GM10248 (cell line): ENCODE measurements at regions not wholly inside any gene's neighbourhood (a gene's known extent, or its start where the extent isn't known, plus 50 kb on each side); places are given as distances from the start of the nearest gene placed in this dataset.
"Not testable (repeated sequence)": the region's sequence is repeated elsewhere in the genome, so short reads cannot be mapped to it uniquely, and the experiment has no call there.

ENCODE experiments used
- CTCF ChIA-PET: fragments of 300-600 bp; sonication (Branson Sonifier 250); formaldehyde crosslinking; extraction: SDS; loops from one replicate; lab custom pipeline; 2021; ENCODE audit warnings: antibody characterized with exemption; lab: Yijun Ruan, JAX
- POLR2A ChIA-PET: fragments of 350-650 bp; sonication (Branson Sonifier 250); formaldehyde crosslinking; extraction: SDS; loops from one replicate; lab custom pipeline; 2020; ENCODE audit warnings: antibody characterized with exemption; lab: Yijun Ruan, JAX
- DNase-seq: peaks from one replicate; pipeline ENCODE4 v3.0.0; 2012; ENCODE audit errors: extremely low spot score
- CTCF ChIP-seq: IDR thresholded peaks from 2 replicates; pipeline ENCODE4 v1.5.1; 2012; ENCODE audit warnings: mild to moderate bottlenecking, low read depth; ENCODE audit errors: extremely low read depth, missing control alignments, control extremely low read depth

- DNase-seq = no peak
- POLR2A ChIA-PET = no interaction called here
These were observed 298.6 kb downstream of the REEP3 start for GRCh38 chr10:63819753-63820329.

GRCh38 chr10:63822496-63822895 lies 301.3 kb downstream of the REEP3 start:
- POLR2A ChIA-PET = no interaction called here
- no peak for DNase-seq
- CTCF ChIA-PET = no interaction called here
- TF ChIP-seq CTCF = no peak

More at GRCh38 chr10:63819753-63820329, 298.6 kb downstream of the REEP3 start:
- CTCF ChIA-PET = interaction anchor here (0.9 to 3.5 kb wide), 10 partner anchors 9 to 653 kb away, joined by 3 to 21 read pairs (median 5); no protein-coding TSS in a partner anchor
- peak; percentile 62 for TF ChIP-seq CTCF

GRCh38 chr10:63825111-63825510 lies 303.9 kb downstream of the REEP3 start:
- POLR2A ChIA-PET = no interaction called here
- DNase-seq = no peak
- CTCF ChIA-PET = interaction anchor here (0.9 kb wide), 1 partner anchor 21 kb away, joined by 3 read pairs; no protein-coding TSS in a partner anchor
- no peak for TF ChIP-seq CTCF

- CTCF ChIA-PET = interaction anchor here (0.9 kb wide), 1 partner anchor 20 kb away, joined by 3 read pairs; no protein-coding TSS in a partner anchor
- no peak for DNase-seq
- POLR2A ChIA-PET = no interaction called here
- no peak for TF ChIP-seq CTCF
These were observed 304.6 kb downstream of the REEP3 start for GRCh38 chr10:63825766-63826165.

GRCh38 chr10:63827018-63827417 lies 305.8 kb downstream of the REEP3 start:
- CTCF ChIA-PET = interaction anchor here (1.4 kb wide), 1 partner anchor 40 kb away, joined by 3 read pairs; no protein-coding TSS in a partner anchor
- DNase-seq, POLR2A ChIA-PET: not testable (repeated sequence)

- no peak for DNase-seq
- no peak for TF ChIP-seq CTCF
- CTCF ChIA-PET = interaction anchor here (1.7 kb wide), 1 partner anchor 9 kb away, joined by 9 read pairs; no protein-coding TSS in a partner anchor
- POLR2A ChIA-PET = no interaction called here
These were observed 307.8 kb downstream of the REEP3 start for GRCh38 chr10:63829020-63829419.

GRCh38 chr10:63829573-63830149 lies 308.5 kb downstream of the REEP3 start:
- no peak for DNase-seq
- no peak for TF ChIP-seq CTCF
- ChIA-PET POLR2A (no interaction called here), CTCF (interaction anchor here (1.7 kb wide), 1 partner anchor 10 kb away, joined by 9 read pairs; no protein-coding TSS in a partner anchor)
